ENCODE measurements at regions not wholly inside any gene's neighbourhood (a gene's known extent, or its start where the extent isn't known, plus 50 kb on each side); places are given as distances from the start of the nearest gene placed in this dataset.
"Not testable (repeated sequence)": the region's sequence is repeated elsewhere in the genome, so short reads cannot be mapped to it uniquely, and the experiment has no call there.

- DNase-seq (ENCODE audit: low read depth) = not testable (repeated sequence)
Observed at GRCh38 chr15:75792236-75792635, 51.0 kb upstream of the UBE2Q2 start.

GRCh38 chr15:75791337-75791713, 51.9 kb upstream of the UBE2Q2 start:
- DNase-seq (ENCODE audit: low read depth) = no peak

GRCh38 chr15:75790631-75791336, 52.5 kb upstream of the UBE2Q2 start:
- no peak for DNase-seq (ENCODE audit: low read depth)

- no peak for DNase-seq (ENCODE audit: low read depth)
Observed at GRCh38 chr15:75786575-75786947, 56.7 kb upstream of the UBE2Q2 start.

- DNase-seq (ENCODE audit: low read depth) = peak; percentile 32
Observed at GRCh38 chr15:75785771-75786574, 57.3 kb upstream of the UBE2Q2 start.

- not testable (repeated sequence) for DNase-seq (ENCODE audit: low read depth)
Observed at GRCh38 chr15:75784511-75785480, 58.5 kb upstream of the UBE2Q2 start.

- not testable (repeated sequence) for DNase-seq (ENCODE audit: low read depth)
Observed at GRCh38 chr15:75783566-75783965, 59.7 kb upstream of the UBE2Q2 start.

- DNase-seq (ENCODE audit: low read depth) = no peak
Observed at GRCh38 chr15:75782926-75783325, 60.3 kb upstream of the UBE2Q2 start.

- DNase-seq (ENCODE audit: low read depth) = not testable (repeated sequence)
Observed at GRCh38 chr15:75780995-75781394, 62.3 kb upstream of the UBE2Q2 start.

- DNase-seq (ENCODE audit: low read depth) = no peak
Observed at GRCh38 chr15:75779504-75779903, 63.7 kb upstream of the UBE2Q2 start.

GRCh38 chr15:75776871-75777610, 64.4 kb upstream of the CSPG4 start:
- DNase-seq (ENCODE audit: low read depth) = peak; percentile 58

GRCh38 chr15:75776065-75776423, 63.4 kb upstream of the CSPG4 start:
- DNase-seq (ENCODE audit: low read depth) = peak; percentile 47

- peak; percentile 31 for DNase-seq (ENCODE audit: low read depth)
Observed at GRCh38 chr15:75775296-75776064, 62.8 kb upstream of the CSPG4 start.

GRCh38 chr15:75773974-75774373, 61.3 kb upstream of the CSPG4 start:
- not testable (repeated sequence) for DNase-seq (ENCODE audit: low read depth)

GRCh38 chr15:75771054-75771453, 58.4 kb upstream of the CSPG4 start:
- DNase-seq (ENCODE audit: low read depth) = peak; percentile 18

GRCh38 chr15:75770131-75770530, 57.5 kb upstream of the CSPG4 start:
- no peak for DNase-seq (ENCODE audit: low read depth)

GRCh38 chr15:75768526-75768925, 55.9 kb upstream of the CSPG4 start:
- DNase-seq (ENCODE audit: low read depth) = not testable (repeated sequence)

GRCh38 chr15:75765551-75766305, 53.1 kb upstream of the CSPG4 start:
- DNase-seq (ENCODE audit: low read depth) = not testable (repeated sequence)

- DNase-seq (ENCODE audit: low read depth) = not testable (repeated sequence)
Observed at GRCh38 chr15:75764845-75765550, 52.4 kb upstream of the CSPG4 start.
